DND-41 (cell line): ENCODE measurements at regions not wholly inside any gene's neighbourhood (a gene's known extent, or its start where the extent isn't known, plus 50 kb on each side); places are given as distances from the start of the nearest gene placed in this dataset.

Experiments
- CTCF ChIP-seq: IDR thresholded peaks from 2 replicates; pipeline ENCODE4 v1.5.1; 2012; ENCODE audit warnings: borderline replicate concordance, low read length, moderate library complexity, mild to moderate bottlenecking; ENCODE audit not compliant: poor library complexity, severe bottlenecking; ENCODE audit errors: extremely low read depth
- EZH2 ChIP-seq: IDR thresholded peaks from 3 replicates; pipeline ENCODE4 v1.6.1; 2012; ENCODE audit warnings: borderline replicate concordance, low read depth, mild to moderate bottlenecking, moderate library complexity, low read length, inconsistent platforms; ENCODE audit not compliant: severe bottlenecking

GRCh38 chr9:744046-744712 lies 97.3 kb upstream of the DMRT1 start:
- TF ChIP-seq CTCF (no peak), EZH2 (no peak)
